CD8-positive, alpha-beta memory T cell (primary cell): ENCODE measurements at regions not wholly inside any gene's neighbourhood (a gene's known extent, or its start where the extent isn't known, plus 50 kb on each side); places are given as distances from the start of the nearest gene placed in this dataset.

Experiments
- CTCF ChIA-PET: fragments of 350-600 bp; sonication (Branson Sonifier 250); formaldehyde crosslinking; loops from one replicate; lab custom pipeline; 2021; ENCODE audit warnings: antibody characterized with exemption; lab: Charles Lee
- POLR2A ChIA-PET: fragments of 350-600 bp; sonication (Branson Sonifier 250); formaldehyde crosslinking; loops from one replicate; lab custom pipeline; 2021; ENCODE audit warnings: antibody characterized with exemption; lab: Charles Lee
- DNase-seq, 5 donors: peaks; one replicate each; pipeline versions ENCODE4 v3.0.0 to v3.0.0-alpha.2; 2020 to 2022; ENCODE audit warnings: mixed read lengths in 1 of 5
- H3K27ac ChIP-seq: one replicate; pipeline ENCODE4 v1.7.0; 2013; ENCODE audit warnings: low read depth, mild to moderate bottlenecking, low read length, moderate library complexity
- H3K27me3 ChIP-seq: 2 replicates; pipeline ENCODE4 v1.7.0; 2013; ENCODE audit warnings: low read length, mild to moderate bottlenecking; ENCODE audit not compliant: insufficient read depth, poor library complexity, severe bottlenecking
- H3K36me3 ChIP-seq: 2 replicates; pipeline ENCODE4 v1.7.0; 2013; ENCODE audit warnings: mild to moderate bottlenecking, low read length, moderate library complexity; ENCODE audit not compliant: insufficient read depth
- H3K4me1 ChIP-seq: 2 replicates; pipeline ENCODE4 v1.7.0; 2013; ENCODE audit warnings: mild to moderate bottlenecking, low read length, moderate library complexity; ENCODE audit not compliant: insufficient read depth
- H3K4me3 ChIP-seq: 2 replicates; pipeline ENCODE4 v1.7.0; 2013; ENCODE audit warnings: mild to moderate bottlenecking, low read length
- H3K9me3 ChIP-seq: 2 replicates; pipeline ENCODE4 v1.7.0; 2013; ENCODE audit warnings: mild to moderate bottlenecking, low read length
- H3K27ac Mint-ChIP-seq, 8 donors: one replicate each; pipeline ENCODE4 v1.8.0; 2020 to 2021; ENCODE audit warnings: mixed read lengths in 8 of 8, mild to moderate bottlenecking in 6 of 8, inconsistent platforms in 3 of 8, moderate library complexity in 3 of 8
- H3K27me3 Mint-ChIP-seq, 2 donors: one replicate each; pipeline ENCODE4 v1.8.0; 2020 to 2021; ENCODE audit warnings: mixed read lengths in 2 of 2, mild to moderate bottlenecking in 1 of 2, moderate library complexity in 1 of 2
- H3K36me3 Mint-ChIP-seq, 3 donors: one replicate each; pipeline ENCODE4 v1.8.0; 2020 to 2021; ENCODE audit warnings: mixed read lengths in 3 of 3, inconsistent platforms in 1 of 3, mild to moderate bottlenecking in 1 of 3
- H3K4me1 Mint-ChIP-seq, 3 donors: one replicate each; pipeline ENCODE4 v1.8.0; 2020 to 2021; ENCODE audit warnings: mixed read lengths in 3 of 3, inconsistent platforms in 1 of 3, mild to moderate bottlenecking in 1 of 3
- H3K4me3 Mint-ChIP-seq, 7 donors: one replicate each; pipeline ENCODE4 v1.8.0; 2020 to 2021; ENCODE audit warnings: mixed read lengths in 7 of 7, mild to moderate bottlenecking in 6 of 7, moderate library complexity in 4 of 7, inconsistent platforms in 2 of 7
- H3K9me3 Mint-ChIP-seq, 5 donors: one replicate each; pipeline ENCODE4 v1.8.0; 2020 to 2022; ENCODE audit warnings: mixed read lengths in 5 of 5, mild to moderate bottlenecking in 3 of 5, moderate library complexity in 2 of 5, inconsistent platforms in 1 of 5

- H3K4me1 ChIP-seq: no peaks in the 10 kb centered on the region
- no peaks in the 10 kb centered on the region for H3K9me3 ChIP-seq
- no peak overlapping the region for H3K27ac ChIP-seq
- Mint-ChIP-seq H3K27me3 (no peaks in the 10 kb centered on the region), H3K27ac (no peak overlapping the region), H3K36me3 (no peaks in the 10 kb centered on the region), H3K9me3 (peaks cover 3 to 14% (median 12%) of the 10 kb centered on the region in 5 donors), H3K4me3 (no peak overlapping the region), H3K4me1 (no peaks in the 10 kb centered on the region)
- no peaks in the 10 kb centered on the region for H3K36me3 ChIP-seq
- H3K27me3 ChIP-seq: no peaks in the 10 kb centered on the region
- no peak overlapping the region for H3K4me3 ChIP-seq
- ChIA-PET CTCF (no interaction called here), POLR2A (no interaction called here)
- no peak for DNase-seq
Observed at GRCh38 chr2:183493040-183493439, 368.8 kb downstream of the NUP35 start.

- H3K4me3 Mint-ChIP-seq: no peak overlapping the region
Observed at GRCh38 chr2:183495079-183495478, 370.8 kb downstream of the NUP35 start.

GRCh38 chr2:183495589-183496267, 371.5 kb downstream of the NUP35 start:
- Histone ChIP-seq H3K27me3 (no peaks in the 10 kb centered on the region), H3K4me3 (no peak overlapping the region), H3K36me3 (no peaks in the 10 kb centered on the region), H3K9me3 (no peaks in the 10 kb centered on the region), H3K4me1 (no peaks in the 10 kb centered on the region), H3K27ac (no peak overlapping the region)
- Mint-ChIP-seq H3K4me3 (no peak overlapping the region), H3K36me3 (no peaks in the 10 kb centered on the region), H3K9me3 (peaks cover 5 to 21% (median 12%) of the 10 kb centered on the region in 5 donors), H3K27me3 (no peaks in the 10 kb centered on the region), H3K4me1 (no peaks in the 10 kb centered on the region), H3K27ac (no peak overlapping the region)
- no peak for DNase-seq
- ChIA-PET CTCF (no interaction called here), POLR2A (no interaction called here)

More at GRCh38 chr2:183495079-183495478, 370.8 kb downstream of the NUP35 start:
- Mint-ChIP-seq H3K4me1 (no peaks in the 10 kb centered on the region), H3K27ac (no peak overlapping the region), H3K9me3 (peaks cover 5 to 15% (median 13%) of the 10 kb centered on the region in 5 donors), H3K27me3 (no peaks in the 10 kb centered on the region), H3K36me3 (no peaks in the 10 kb centered on the region)
- Histone ChIP-seq H3K27me3 (no peaks in the 10 kb centered on the region), H3K36me3 (no peaks in the 10 kb centered on the region), H3K9me3 (no peaks in the 10 kb centered on the region), H3K27ac (no peak overlapping the region), H3K4me3 (no peak overlapping the region), H3K4me1 (no peaks in the 10 kb centered on the region)
- POLR2A ChIA-PET: no interaction called here
- CTCF ChIA-PET: no interaction called here
- no peak for DNase-seq

GRCh38 chr2:183497861-183498260, 373.6 kb downstream of the NUP35 start:
- Mint-ChIP-seq H3K27me3 (no peaks in the 10 kb centered on the region), H3K9me3 (peaks cover 7 to 30% (median 17%) of the 10 kb centered on the region in 5 donors), H3K4me1 (no peaks in the 10 kb centered on the region), H3K27ac (no peak overlapping the region), H3K36me3 (no peaks in the 10 kb centered on the region), H3K4me3 (no peak overlapping the region)
- no peak overlapping the region for H3K27ac ChIP-seq
- ChIA-PET CTCF (no interaction called here), POLR2A (no interaction called here)
- no peaks in the 10 kb centered on the region for H3K36me3 ChIP-seq
- no peaks in the 10 kb centered on the region for H3K4me1 ChIP-seq
- H3K27me3 ChIP-seq: no peaks in the 10 kb centered on the region
- no peak overlapping the region for H3K4me3 ChIP-seq
- no peak for DNase-seq
- no peaks in the 10 kb centered on the region for H3K9me3 ChIP-seq

- ChIA-PET CTCF (no interaction called here), POLR2A (no interaction called here)
- no peaks in the 10 kb centered on the region for H3K27me3 ChIP-seq
- H3K9me3 ChIP-seq: no peaks in the 10 kb centered on the region
- no peak overlapping the region for H3K27ac ChIP-seq
- H3K9me3 Mint-ChIP-seq: peaks cover 32 to 59% (median 45%) of the 10 kb centered on the region in 5 donors
- H3K36me3 ChIP-seq: no peaks in the 10 kb centered on the region
- H3K36me3 Mint-ChIP-seq: peaks cover 0 to 1% (median 0%) of the 10 kb centered on the region in 3 donors
- no peak overlapping the region for H3K27ac Mint-ChIP-seq
- no peak overlapping the region for H3K4me3 Mint-ChIP-seq
- DNase-seq: no peak
- no peaks in the 10 kb centered on the region for H3K4me1 Mint-ChIP-seq
- no peaks in the 10 kb centered on the region for H3K27me3 Mint-ChIP-seq
- no peaks in the 10 kb centered on the region for H3K4me1 ChIP-seq
- no peak overlapping the region for H3K4me3 ChIP-seq
Observed at GRCh38 chr2:183505911-183506310, 381.7 kb downstream of the NUP35 start.

- Mint-ChIP-seq H3K27me3 (no peaks in the 10 kb centered on the region), H3K27ac (no peak overlapping the region), H3K4me3 (no peak overlapping the region), H3K4me1 (no peaks in the 10 kb centered on the region), H3K9me3 (peaks cover 11 to 38% (median 36%) of the 10 kb centered on the region in 5 donors), H3K36me3 (peaks cover 0 to 1% (median 0%) of the 10 kb centered on the region in 3 donors)
- Histone ChIP-seq H3K9me3 (no peaks in the 10 kb centered on the region), H3K4me3 (no peak overlapping the region), H3K4me1 (no peaks in the 10 kb centered on the region), H3K36me3 (no peaks in the 10 kb centered on the region), H3K27me3 (no peaks in the 10 kb centered on the region), H3K27ac (no peak overlapping the region)
- CTCF ChIA-PET: no interaction called here
- no peak for DNase-seq
- POLR2A ChIA-PET: no interaction called here
Observed at GRCh38 chr2:183511154-183511553, 386.9 kb downstream of the NUP35 start.

GRCh38 chr2:183519371-183520056, 395.3 kb downstream of the NUP35 start:
- DNase-seq: no peak
- ChIA-PET POLR2A (no interaction called here), CTCF (no interaction called here)
- Histone ChIP-seq H3K4me3 (no peak overlapping the region), H3K36me3 (no peaks in the 10 kb centered on the region), H3K4me1 (no peaks in the 10 kb centered on the region), H3K27ac (no peak overlapping the region), H3K27me3 (no peaks in the 10 kb centered on the region), H3K9me3 (no peaks in the 10 kb centered on the region)
- no peaks in the 10 kb centered on the region for H3K36me3 Mint-ChIP-seq
- no peak overlapping the region for H3K4me3 Mint-ChIP-seq
- H3K27ac Mint-ChIP-seq: no peak overlapping the region
- no peaks in the 10 kb centered on the region for H3K4me1 Mint-ChIP-seq
- no peaks in the 10 kb centered on the region for H3K27me3 Mint-ChIP-seq
- H3K9me3 Mint-ChIP-seq: peaks cover 7 to 26% (median 19%) of the 10 kb centered on the region in 5 donors

- H3K36me3 Mint-ChIP-seq: no peaks in the 10 kb centered on the region
- Histone ChIP-seq H3K4me1 (no peaks in the 10 kb centered on the region), H3K4me3 (no peak overlapping the region), H3K27me3 (no peaks in the 10 kb centered on the region), H3K36me3 (no peaks in the 10 kb centered on the region), H3K9me3 (no peaks in the 10 kb centered on the region), H3K27ac (no peak overlapping the region)
- POLR2A ChIA-PET: no interaction called here
- CTCF ChIA-PET: no interaction called here
- H3K4me1 Mint-ChIP-seq: no peaks in the 10 kb centered on the region
- no peak overlapping the region for H3K4me3 Mint-ChIP-seq
- H3K27ac Mint-ChIP-seq: no peak overlapping the region
- no peaks in the 10 kb centered on the region for H3K27me3 Mint-ChIP-seq
- H3K9me3 Mint-ChIP-seq: peaks cover 7 to 28% (median 18%) of the 10 kb centered on the region in 5 donors
- no peak for DNase-seq
Observed at GRCh38 chr2:183521911-183522310, 397.7 kb downstream of the NUP35 start.
